ENCODE measurements at regions not wholly inside any gene's neighbourhood (a gene's known extent, or its start where the extent isn't known, plus 50 kb on each side); places are given as distances from the start of the nearest gene placed in this dataset.

- no peak for TF ChIP-seq CTCF (IDR thresholded peaks at IDR 0.05)
- no peak for TF ChIP-seq POLR2A (IDR thresholded peaks at IDR 0.05)
Measured at GRCh38 chr1:71343686-71344416, 263.0 kb upstream of the ZRANB2 start.
